Ovary (tissue), 3 donors: ENCODE measurements at regions not wholly inside any gene's neighbourhood (a gene's known extent, or its start where the extent isn't known, plus 50 kb on each side); places are given as distances from the start of the nearest gene placed in this dataset.

Experiments used
- POLR2A ChIP-seq: fragments of 450-650 bp; IDR thresholded peaks from one replicate; pipeline ENCODE4 v1.6.1; 2017; ENCODE audit warnings: antibody characterized with exemption, mild to moderate bottlenecking, moderate library complexity
- TF ChIP-seq, protein P1 (sequence below), 3 donors: fragments of 450-650 bp in 2 of 3; fragments of 200-600 bp in 1 of 3; IDR thresholded peaks; one replicate each; pipeline versions ENCODE4 v1.5.1 to v1.8.0; 2016 to 2022; ENCODE audit warnings: antibody characterized with exemption in 3 of 3, mild to moderate bottlenecking in 1 of 3
- donor health status: DM: no; HTN: no; CAD: no.

DNA sequence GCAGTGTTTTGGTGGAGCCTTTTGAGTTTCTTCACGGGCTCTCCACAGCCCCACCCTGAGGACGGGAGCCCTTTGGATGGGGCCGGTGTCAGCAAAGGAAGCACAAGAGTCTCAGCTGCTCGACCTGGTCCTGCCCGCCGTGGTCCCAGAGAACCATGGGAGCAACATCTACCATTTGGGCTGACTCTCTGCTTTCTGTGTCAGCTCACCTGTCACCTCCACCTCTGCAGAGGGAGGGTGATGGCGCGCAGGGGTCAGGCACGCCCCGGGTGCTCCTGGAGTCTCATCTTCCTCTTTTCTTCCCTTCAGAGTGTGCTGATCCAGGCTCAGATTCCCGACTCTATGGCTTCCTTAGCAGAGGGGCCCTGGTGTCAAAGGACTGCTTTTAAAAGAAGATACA lies 171.7 kb downstream of the LAT start:
- no peak for TF ChIP-seq POLR2A
- TF ChIP-seq, protein P1, sequence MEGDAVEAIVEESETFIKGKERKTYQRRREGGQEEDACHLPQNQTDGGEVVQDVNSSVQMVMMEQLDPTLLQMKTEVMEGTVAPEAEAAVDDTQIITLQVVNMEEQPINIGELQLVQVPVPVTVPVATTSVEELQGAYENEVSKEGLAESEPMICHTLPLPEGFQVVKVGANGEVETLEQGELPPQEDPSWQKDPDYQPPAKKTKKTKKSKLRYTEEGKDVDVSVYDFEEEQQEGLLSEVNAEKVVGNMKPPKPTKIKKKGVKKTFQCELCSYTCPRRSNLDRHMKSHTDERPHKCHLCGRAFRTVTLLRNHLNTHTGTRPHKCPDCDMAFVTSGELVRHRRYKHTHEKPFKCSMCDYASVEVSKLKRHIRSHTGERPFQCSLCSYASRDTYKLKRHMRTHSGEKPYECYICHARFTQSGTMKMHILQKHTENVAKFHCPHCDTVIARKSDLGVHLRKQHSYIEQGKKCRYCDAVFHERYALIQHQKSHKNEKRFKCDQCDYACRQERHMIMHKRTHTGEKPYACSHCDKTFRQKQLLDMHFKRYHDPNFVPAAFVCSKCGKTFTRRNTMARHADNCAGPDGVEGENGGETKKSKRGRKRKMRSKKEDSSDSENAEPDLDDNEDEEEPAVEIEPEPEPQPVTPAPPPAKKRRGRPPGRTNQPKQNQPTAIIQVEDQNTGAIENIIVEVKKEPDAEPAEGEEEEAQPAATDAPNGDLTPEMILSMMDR (IDR thresholded peaks at IDR 0.05): no peak
